ENCODE measurements at regions not wholly inside any gene's neighbourhood (a gene's known extent, or its start where the extent isn't known, plus 50 kb on each side); places are given as distances from the start of the nearest gene placed in this dataset.

GRCh38 chr9:89969881-89970639 is 365.2 kb downstream of the GADD45G start:
- WGBS = 91% methylated on average over 11 of the region's 11 CpGs

GRCh38 chr9:89970701-89971100 is 365.9 kb downstream of the GADD45G start:
- no peaks in the 10 kb centered on the region for H3K36me3 ChIP-seq
- DNase-seq (ENCODE audit: low spot score) = no peak
- H3K27me3 ChIP-seq (replicated peaks; ENCODE audit: insufficient read depth) = no peaks in the 10 kb centered on the region
- no peaks in the 10 kb centered on the region for H3K9me3 ChIP-seq
- intact Hi-C loops (cut with DNase I) = no loop called here
- 92% methylated on average over 15 of the region's 15 CpGs for WGBS
- H3K4me1 ChIP-seq (replicated peaks) = no peaks in the 10 kb centered on the region
- TF ChIP-seq CTCF (IDR thresholded peaks at IDR 0.05) = no peak
- no peak for TF ChIP-seq POLR2AphosphoS5 (IDR thresholded peaks at IDR 0.05)
- no peak overlapping the region for H3K27ac ChIP-seq
- H3K4me3 ChIP-seq = no peak overlapping the region

More at GRCh38 chr9:89969881-89970639, 365.2 kb downstream of the GADD45G start:
- TF ChIP-seq POLR2AphosphoS5 (IDR thresholded peaks at IDR 0.05) (no peak), POLR2A (IDR thresholded peaks at IDR 0.05) (no peak), CTCF (IDR thresholded peaks at IDR 0.05) (no peak)
- intact Hi-C loops (cut with DNase I) = no loop called here
- Histone ChIP-seq H3K36me3 (no peaks in the 10 kb centered on the region), H3K9me3 (no peaks in the 10 kb centered on the region), H3K27ac (no peak overlapping the region), H3K27me3 (replicated peaks; ENCODE audit: insufficient read depth) (no peaks in the 10 kb centered on the region), H3K4me3 (no peak overlapping the region), H3K4me1 (replicated peaks) (no peaks in the 10 kb centered on the region)
- no peak for DNase-seq (ENCODE audit: low spot score)

DNA sequence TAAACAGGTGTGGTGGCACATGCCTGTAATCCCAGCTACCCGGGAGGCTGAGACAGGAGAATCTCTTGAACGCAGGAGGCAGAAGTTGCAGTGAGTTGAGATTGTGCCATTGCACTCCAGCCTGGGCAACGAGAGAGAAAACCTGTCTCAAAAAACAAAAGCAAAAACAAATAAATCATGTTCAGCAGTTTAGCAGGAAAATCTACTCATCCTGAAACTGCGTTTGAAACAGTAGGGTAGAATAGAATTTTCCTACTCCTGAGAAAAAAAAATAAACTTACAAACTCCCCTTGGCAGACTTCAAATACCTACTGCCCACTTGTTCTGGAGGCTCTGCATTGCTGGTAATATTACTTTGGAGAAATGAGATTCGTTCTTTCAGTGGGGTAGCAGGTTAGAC is 367.7 kb downstream of the GADD45G start:
- intact Hi-C loops (cut with DNase I) = no loop called here

DNA sequence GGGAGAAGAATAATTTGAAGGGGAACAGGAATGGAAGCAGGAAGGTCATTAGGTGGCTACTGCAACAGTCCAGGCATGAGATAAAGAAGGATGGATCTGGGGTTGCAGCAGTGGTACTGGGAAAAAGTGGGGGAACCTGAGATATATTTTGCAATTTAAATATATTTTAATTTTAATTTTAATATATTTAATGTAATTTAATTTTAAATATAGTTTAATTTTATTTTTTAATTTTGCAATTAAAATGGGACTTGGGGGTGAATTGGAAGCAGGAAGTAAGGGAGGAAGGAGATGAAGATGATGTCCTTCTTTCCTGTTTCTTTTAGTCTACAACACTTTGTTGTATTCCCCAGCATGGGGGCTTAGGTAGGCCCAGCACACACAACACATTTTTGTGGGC is 369.8 kb downstream of the GADD45G start:
- Histone ChIP-seq H3K4me3 (no peak overlapping the region), H3K4me1 (replicated peaks) (no peaks in the 10 kb centered on the region), H3K27ac (no peak overlapping the region), H3K36me3 (no peaks in the 10 kb centered on the region), H3K27me3 (replicated peaks; ENCODE audit: insufficient read depth) (no peaks in the 10 kb centered on the region), H3K9me3 (no peaks in the 10 kb centered on the region)
- DNase-seq (ENCODE audit: low spot score) = no peak
- intact Hi-C loops (cut with DNase I) = no loop called here
- no peak for TF ChIP-seq CTCF (IDR thresholded peaks at IDR 0.05)
- TF ChIP-seq POLR2AphosphoS5 (IDR thresholded peaks at IDR 0.05) = no peak

More for the DNA sequence above, 367.7 kb downstream of the GADD45G start:
- Histone ChIP-seq H3K9me3 (no peaks in the 10 kb centered on the region), H3K4me1 (replicated peaks) (no peaks in the 10 kb centered on the region), H3K27ac (no peak overlapping the region), H3K27me3 (replicated peaks; ENCODE audit: insufficient read depth) (no peaks in the 10 kb centered on the region), H3K36me3 (no peaks in the 10 kb centered on the region), H3K4me3 (no peak overlapping the region)
- no peak for DNase-seq (ENCODE audit: low spot score)
- 83% methylated on average over 5 of the region's 5 CpGs for WGBS
- TF ChIP-seq POLR2A (IDR thresholded peaks at IDR 0.05) (no peak), POLR2AphosphoS5 (IDR thresholded peaks at IDR 0.05) (no peak), CTCF (IDR thresholded peaks at IDR 0.05) (no peak)

GRCh38 chr9:89975024-89975423 is 370.2 kb downstream of the GADD45G start:
- DNase-seq (ENCODE audit: low spot score) = no peak
- 91% methylated on average over 1 of the region's 1 CpG for WGBS
- Histone ChIP-seq H3K36me3 (no peaks in the 10 kb centered on the region), H3K9me3 (no peaks in the 10 kb centered on the region), H3K4me1 (replicated peaks) (no peaks in the 10 kb centered on the region), H3K27ac (no peak overlapping the region), H3K27me3 (replicated peaks; ENCODE audit: insufficient read depth) (no peaks in the 10 kb centered on the region), H3K4me3 (no peak overlapping the region)
- intact Hi-C loops (cut with DNase I) = no loop called here
- TF ChIP-seq POLR2AphosphoS5 (IDR thresholded peaks at IDR 0.05) = no peak
- no peak for TF ChIP-seq POLR2A (IDR thresholded peaks at IDR 0.05)
- TF ChIP-seq CTCF (IDR thresholded peaks at IDR 0.05) = no peak
